GM21619 (cell line): ENCODE measurements at regions not wholly inside any gene's neighbourhood (a gene's known extent, or its start where the extent isn't known, plus 50 kb on each side); places are given as distances from the start of the nearest gene placed in this dataset.

Source experiments
- ATAC-seq: cut with Tn5 transposase; IDR thresholded peaks from one replicate; pipeline ENCODE4 v1.9.1; 2021; ENCODE audit not compliant: unreplicated experiment

- ATAC-seq, result no peak
Observed at GRCh38 chr2:2635025-2635528, 304.0 kb upstream of the MYT1L start.

DNA sequence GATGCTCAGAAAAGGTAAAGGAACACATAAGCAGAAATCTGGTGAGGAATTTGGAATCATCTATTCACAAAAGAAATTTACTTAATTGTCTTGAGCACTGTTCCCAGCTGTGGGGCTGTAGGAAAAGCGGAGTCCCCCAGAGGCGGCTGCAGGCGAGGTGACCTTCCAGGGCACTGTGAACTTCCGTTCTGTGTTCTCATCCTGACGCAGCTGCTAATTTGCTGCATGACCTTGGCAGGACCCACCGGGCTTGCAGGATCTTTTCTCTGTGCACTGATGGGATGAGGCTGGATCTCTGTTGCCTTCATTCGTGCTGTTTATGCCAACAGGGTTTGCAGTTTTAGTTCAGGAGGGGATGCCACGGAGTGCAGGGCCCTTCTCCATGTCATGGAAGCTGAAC lies 301.9 kb upstream of the MYT1L start:
- no peak for ATAC-seq

DNA sequence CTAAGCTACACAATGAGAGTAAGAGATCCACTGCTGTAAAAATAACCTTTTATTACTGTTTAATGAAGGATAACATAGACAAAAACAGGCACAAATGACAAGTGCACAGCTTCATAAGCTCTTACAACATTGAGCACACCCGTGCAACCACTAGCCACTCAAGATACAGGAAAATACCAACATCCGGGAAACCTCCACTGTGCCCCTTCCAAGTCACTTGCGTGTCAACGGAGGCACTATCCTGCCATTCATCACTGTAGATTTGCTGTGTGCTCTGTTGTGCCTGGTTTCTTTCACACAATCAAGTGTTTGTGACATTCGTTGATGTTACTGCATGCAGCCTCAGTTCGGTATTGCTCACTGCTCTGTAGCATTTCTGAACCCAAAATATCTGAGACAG lies 292.9 kb upstream of the MYT1L start:
- no peak for ATAC-seq

DNA sequence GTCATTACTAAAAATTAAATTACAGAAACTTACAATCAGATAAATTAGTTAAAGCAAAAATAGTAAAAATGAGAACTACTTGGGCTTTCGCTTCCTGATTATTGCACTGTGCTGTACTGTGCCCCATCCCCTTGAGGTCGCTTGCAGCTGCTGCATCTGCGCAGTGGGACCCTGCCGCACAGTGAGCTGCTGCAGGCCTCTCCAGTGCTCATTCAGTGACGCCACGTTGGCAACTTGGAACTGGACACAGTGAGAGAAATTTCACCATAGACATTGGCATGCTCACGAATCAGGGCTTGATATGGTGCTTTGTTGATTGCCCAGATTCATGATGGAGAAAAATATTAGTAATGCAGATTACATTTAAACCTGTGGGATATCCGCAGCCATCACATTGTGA lies 290.8 kb upstream of the MYT1L start:
- ATAC-seq, result peak; percentile 70

DNA sequence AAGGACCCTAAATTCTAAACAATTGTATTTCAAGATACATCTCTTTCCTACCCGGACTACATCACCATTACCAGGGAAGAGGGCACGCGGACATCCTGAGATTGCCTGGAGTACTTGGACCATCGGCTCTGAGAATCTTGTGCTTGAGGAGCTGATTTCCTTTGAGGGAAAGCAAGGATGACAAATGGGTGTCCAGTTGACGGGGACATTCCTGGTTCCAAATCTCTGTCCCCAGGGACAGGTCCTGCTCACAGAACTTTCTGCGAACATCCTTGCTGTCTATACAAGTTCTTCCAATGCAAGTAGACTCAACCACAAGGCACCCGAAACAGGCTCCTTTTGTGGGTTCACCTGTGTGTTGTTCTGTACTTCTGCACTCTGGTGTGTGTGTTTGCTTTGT lies 289.5 kb upstream of the MYT1L start:
- no peak for ATAC-seq

DNA sequence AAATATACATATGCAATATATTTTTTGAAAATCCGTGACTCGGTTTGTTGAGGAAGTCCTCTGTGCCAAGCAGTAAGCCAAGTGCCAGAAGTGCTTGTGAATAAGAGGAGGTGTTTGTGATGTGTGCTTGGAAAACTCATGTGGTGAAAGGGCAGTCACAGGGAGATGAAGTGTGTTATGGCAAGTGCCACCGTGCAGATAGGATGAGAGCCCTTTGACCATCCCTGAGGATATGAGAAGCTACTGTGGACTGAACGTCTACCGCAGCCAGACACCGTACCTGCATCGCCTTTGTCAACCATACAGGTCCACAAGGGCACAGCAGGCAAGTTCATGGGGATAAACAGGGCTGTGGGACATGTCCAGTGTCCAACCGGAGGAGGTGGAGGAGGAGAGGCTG lies 288.9 kb upstream of the MYT1L start:
- no peak for ATAC-seq

DNA sequence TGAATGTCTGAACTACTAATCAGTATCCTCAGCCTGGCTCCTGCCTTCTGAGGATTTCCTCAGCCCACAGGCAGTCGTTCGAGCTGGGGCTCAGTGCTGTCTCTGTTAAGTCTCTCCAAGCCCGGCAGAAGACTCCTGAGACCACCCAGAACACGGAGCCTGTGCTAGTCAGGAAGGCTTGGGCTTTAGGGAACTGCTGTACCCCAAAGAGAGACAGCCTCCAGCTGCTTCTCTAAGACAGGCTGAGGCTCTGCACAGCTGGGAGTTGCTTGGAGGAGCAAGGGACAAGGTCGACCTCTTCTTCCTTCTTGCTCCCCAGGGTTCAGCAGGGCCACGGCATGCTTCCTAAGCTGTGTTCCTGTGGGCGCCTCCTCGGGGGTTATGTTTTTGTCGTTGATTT lies 283.4 kb upstream of the MYT1L start:
- ATAC-seq, result no peak

- peak; percentile 99 for ATAC-seq
Observed at GRCh38 chr2:2613279-2614199, 282.5 kb upstream of the MYT1L start.

- ATAC-seq, result no peak
Observed at GRCh38 chr2:2610751-2611150, 279.7 kb upstream of the MYT1L start.

DNA sequence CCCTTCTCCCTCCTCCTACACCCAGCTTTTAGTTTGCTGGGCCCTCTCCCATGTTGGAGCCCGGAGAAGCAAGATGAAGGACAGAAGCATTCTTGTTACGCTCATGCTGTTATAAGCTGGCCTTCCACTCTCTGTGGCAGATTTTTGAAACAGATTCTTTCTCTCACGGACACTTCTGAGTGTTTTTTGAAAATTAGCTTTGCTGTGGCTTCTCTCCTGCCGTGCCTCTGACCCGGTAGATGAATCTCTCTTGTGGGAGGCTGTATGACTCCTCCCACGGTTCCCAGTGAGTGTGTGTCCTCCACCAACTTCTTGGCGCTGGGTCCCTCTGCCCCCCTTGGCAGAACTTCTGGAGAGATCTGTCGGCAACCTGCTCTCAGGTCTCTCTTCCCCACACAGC lies 269.3 kb upstream of the MYT1L start:
- no peak for ATAC-seq

GRCh38 chr2:2599441-2599840 lies 268.4 kb upstream of the MYT1L start:
- ATAC-seq, result no peak

- ATAC-seq, result no peak
Observed at GRCh38 chr2:2597712-2598111, 266.6 kb upstream of the MYT1L start.

- no peak for ATAC-seq
Observed at GRCh38 chr2:2591542-2591940, 260.5 kb upstream of the MYT1L start.

GRCh38 chr2:2590841-2591541 lies 259.9 kb upstream of the MYT1L start:
- ATAC-seq, result no peak

DNA sequence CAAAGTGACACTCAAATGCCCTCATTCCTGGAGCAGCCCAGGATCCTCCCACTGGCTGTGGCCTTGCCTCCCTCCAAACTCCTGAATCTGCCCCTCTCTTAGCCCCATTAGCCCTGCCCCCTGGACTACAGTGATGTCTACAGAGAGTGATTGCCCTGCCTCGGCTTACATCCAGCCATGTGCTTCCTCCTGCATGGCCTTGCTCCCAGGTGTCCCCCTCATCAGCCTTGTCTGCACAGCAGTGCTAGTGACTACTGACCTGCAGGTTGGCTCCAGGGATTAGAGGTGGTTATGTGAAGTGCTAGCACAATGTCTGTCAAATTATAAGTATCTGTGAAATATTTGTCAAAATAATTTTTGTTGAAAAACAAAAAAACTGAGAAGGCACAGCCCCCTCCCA lies 259.1 kb upstream of the MYT1L start:
- ATAC-seq, result no peak

- no peak for ATAC-seq
Observed at GRCh38 chr2:2588777-2589176, 257.7 kb upstream of the MYT1L start.

DNA sequence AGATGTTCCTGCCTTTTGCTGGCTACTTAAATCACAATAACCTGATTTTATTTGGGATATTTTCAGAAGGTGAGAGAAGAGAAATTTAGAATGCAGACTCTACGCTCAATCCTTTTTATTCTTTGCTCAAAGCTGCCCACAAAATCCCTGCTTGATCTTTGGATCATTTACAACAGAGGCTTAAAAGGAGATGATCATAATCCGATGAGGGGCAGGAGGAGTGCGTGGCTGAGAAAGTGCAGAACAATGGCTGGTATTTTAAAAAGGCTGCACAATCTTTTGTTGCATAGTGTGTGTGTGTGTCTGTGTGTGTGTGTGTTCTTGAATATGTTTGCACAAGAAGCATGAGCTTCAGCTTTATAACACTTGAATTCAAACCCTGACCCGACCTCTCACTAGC lies 256.3 kb upstream of the MYT1L start:
- no peak for ATAC-seq

GRCh38 chr2:2586931-2587330 lies 255.9 kb upstream of the MYT1L start:
- ATAC-seq, result no peak

DNA sequence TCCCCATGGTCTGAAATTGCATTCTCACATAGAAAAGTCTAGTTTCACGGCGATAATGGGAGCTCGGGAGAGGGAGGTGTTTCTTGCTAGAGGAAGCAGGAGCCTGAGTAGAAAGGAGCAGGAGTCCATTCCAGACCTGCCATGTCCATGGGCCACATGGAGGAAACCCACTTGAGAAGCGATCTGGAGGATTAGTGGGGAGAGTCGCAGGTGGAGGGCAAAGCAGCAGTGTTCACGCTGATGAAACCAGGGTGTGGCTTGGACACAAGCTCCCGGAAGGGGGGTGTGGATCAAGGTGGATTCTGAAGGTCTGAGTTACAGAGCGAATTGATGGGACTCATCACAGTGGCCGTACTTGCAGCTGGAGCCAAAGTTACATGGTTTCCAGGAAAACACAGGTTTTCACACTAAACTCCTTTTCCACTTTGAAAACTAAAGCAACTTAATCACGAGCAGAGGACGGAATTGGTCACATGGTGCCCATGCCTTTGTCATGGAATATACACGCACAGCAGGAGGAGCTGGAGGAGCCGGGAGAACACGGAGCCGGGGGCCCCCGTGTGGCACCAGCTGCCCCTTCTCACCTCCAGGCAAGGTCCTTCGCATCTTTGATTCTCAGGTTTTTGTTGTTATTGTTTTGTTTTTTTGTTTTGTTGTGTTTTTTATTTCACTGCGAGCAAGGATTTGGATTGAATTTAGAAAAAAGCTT lies 255.1 kb upstream of the MYT1L start:
- ATAC-seq, result no peak

DNA sequence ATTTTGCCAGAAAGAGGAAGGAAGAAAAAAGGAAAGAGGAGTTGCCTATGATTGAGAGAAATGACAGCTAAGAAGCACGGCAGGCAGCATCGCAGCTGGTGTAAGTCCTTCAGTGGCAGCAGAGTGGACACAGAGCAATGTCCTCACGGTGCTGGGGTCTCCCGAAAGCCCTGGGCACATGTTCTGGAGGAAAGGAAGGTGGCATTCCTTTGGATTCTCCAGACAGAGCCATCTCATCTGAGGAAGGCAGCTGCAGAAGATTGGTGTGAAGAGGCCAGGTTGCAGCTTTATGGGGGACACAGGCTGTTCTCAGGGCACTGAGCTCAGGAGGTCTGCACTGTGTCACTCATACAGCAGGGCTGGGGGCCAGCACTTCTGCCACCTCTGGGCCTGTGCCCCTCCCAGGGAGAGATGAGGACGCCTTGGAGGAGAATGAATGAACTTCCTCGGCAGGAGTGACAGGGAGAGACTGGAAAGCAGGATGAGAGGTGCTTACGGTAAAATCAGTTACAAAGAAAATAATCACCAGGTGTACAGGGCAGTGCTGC lies 252.0 kb upstream of the MYT1L start:
- ATAC-seq, result no peak
